OCI-LY7 (cell line): ENCODE measurements at regions not wholly inside any gene's neighbourhood (a gene's known extent, or its start where the extent isn't known, plus 50 kb on each side); places are given as distances from the start of the nearest gene placed in this dataset.
"Not testable (repeated sequence)": the region's sequence is repeated elsewhere in the genome, so short reads cannot be mapped to it uniquely, and the experiment has no call there.

Source experiments
- EZH2phosphoT487 ChIP-seq: fragments of 200-600 bp; sonication (generic); IDR thresholded peaks from 2 replicates; pipeline ENCODE4 v1.6.1; 2018; ENCODE audit warnings: low read depth, borderline replicate concordance, mild to moderate bottlenecking, mixed run types, antibody characterized with exemption, low read length, moderate library complexity, mixed read lengths
- TF ChIP-seq, protein P1 (sequence below): fragments of 200-600 bp; sonication (generic); conservative IDR thresholded peaks from 2 replicates; pipeline ENCODE4 v1.5.1; 2014; ENCODE audit warnings: mild to moderate bottlenecking, antibody characterized with exemption, low read length, moderate library complexity, mixed read lengths

DNA sequence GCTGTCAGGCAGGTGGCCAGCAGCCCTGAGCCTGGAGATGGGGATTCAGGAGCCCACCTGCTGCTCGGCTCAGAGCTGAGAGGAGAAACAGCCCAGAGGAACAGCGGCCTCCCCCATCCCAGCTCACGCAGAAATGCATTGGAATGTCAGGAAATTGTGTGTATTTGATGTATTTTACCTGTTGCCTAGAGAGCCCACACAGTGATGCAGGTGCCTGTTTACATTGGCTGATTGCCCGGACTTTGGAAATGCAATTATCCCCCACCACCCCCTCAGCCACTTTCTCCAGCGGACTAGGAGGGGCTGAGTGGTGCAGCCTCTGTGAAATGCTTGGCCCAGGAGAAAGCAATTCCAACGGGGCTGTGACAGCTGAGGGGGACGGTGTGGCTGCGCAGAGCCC lies 281.7 kb upstream of the SFSWAP start:
- TF ChIP-seq, protein P1, sequence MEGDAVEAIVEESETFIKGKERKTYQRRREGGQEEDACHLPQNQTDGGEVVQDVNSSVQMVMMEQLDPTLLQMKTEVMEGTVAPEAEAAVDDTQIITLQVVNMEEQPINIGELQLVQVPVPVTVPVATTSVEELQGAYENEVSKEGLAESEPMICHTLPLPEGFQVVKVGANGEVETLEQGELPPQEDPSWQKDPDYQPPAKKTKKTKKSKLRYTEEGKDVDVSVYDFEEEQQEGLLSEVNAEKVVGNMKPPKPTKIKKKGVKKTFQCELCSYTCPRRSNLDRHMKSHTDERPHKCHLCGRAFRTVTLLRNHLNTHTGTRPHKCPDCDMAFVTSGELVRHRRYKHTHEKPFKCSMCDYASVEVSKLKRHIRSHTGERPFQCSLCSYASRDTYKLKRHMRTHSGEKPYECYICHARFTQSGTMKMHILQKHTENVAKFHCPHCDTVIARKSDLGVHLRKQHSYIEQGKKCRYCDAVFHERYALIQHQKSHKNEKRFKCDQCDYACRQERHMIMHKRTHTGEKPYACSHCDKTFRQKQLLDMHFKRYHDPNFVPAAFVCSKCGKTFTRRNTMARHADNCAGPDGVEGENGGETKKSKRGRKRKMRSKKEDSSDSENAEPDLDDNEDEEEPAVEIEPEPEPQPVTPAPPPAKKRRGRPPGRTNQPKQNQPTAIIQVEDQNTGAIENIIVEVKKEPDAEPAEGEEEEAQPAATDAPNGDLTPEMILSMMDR, result not testable (repeated sequence)
- TF ChIP-seq EZH2phosphoT487, result not testable (repeated sequence)
